HCT116 (cell line): ENCODE measurements at regions not wholly inside any gene's neighbourhood (a gene's known extent, or its start where the extent isn't known, plus 50 kb on each side); places are given as distances from the start of the nearest gene placed in this dataset.
"Not testable (repeated sequence)": the region's sequence is repeated elsewhere in the genome, so short reads cannot be mapped to it uniquely, and the experiment has no call there.

Experiments
- ATAC-seq: fragments of 200-7000 bp; cut with Tn5 transposase; 2 replicates; pipeline ENCODE4 v1.9.1; 2020; ENCODE audit warnings: mild to moderate bottlenecking, moderate library complexity
- BruUV-seq: library from RNA; stranded (reverse); fragments of 400-500 nt; replicated peaks from 2 replicates; lab custom pipeline; 2021; lab: Mats Ljungman, UMichigan
- CTCF ChIA-PET: fragments of 300-600 bp; sonication (Branson Sonifier 250); formaldehyde crosslinking; loops from one replicate; lab custom pipeline; 2021; ENCODE audit warnings: antibody characterized with exemption; lab: Charles Lee
- POLR2A ChIA-PET: fragments of 300-600, 350-600 bp; sonication (Branson Sonifier 250); formaldehyde crosslinking; loops from one replicate; lab custom pipeline; 2021; ENCODE audit warnings: antibody characterized with exemption; lab: Charles Lee
- RAD21 ChIA-PET, 2 experiments: fragments of 300-600 bp; sonication (Branson Sonifier 250); formaldehyde crosslinking; loops; one replicate each; lab custom pipeline; 2023; ENCODE audit warnings: low total read pairs in 2 of 2; ENCODE audit not compliant: uncharacterized antibody in 2 of 2, unreplicated experiment in 2 of 2, low non-redundant PET in 1 of 2; lab: Charles Lee
- DNase-seq: peaks from one replicate; pipeline ENCODE4 v3.0.0-alpha.2; 2010; ENCODE audit warnings: low read depth, low spot score
- H2AFZ ChIP-seq: fragments of 200-600 bp; shearing (Covaris generic), sonication (generic); 2 replicates; pipeline ENCODE4 v1.6.1; 2017; ENCODE audit warnings: low read depth, mixed run types, mixed read lengths, antibody characterized with exemption, low read length; ENCODE audit not compliant: poor library complexity, severe bottlenecking
- H3K27ac ChIP-seq: 2 replicates; pipeline ENCODE4 v1.5.1; 2012; ENCODE audit warnings: low read depth, low read length
- H3K27me3 ChIP-seq: fragments of 200-600 bp; sonication (generic); 2 replicates; pipeline ENCODE4 v1.6.1; 2016; ENCODE audit warnings: mixed run types, low read length, mixed read lengths; ENCODE audit not compliant: insufficient read depth
- H3K36me3 ChIP-seq, 2 experiments: fragments of 200-500 bp in 1 of 2; fragments of 200-600 bp in 1 of 2; sonication (Bioruptor generic) in 1 of 2; sonication (generic) in 1 of 2; 2 replicates each; pipeline versions ENCODE4 v1.5.1 to v1.6.1; 2014 to 2016; ENCODE audit warnings: low read length in 2 of 2, inconsistent platforms in 1 of 2, mixed read lengths in 1 of 2, mixed run types in 1 of 2; ENCODE audit not compliant: insufficient read depth in 2 of 2, control insufficient read depth in 1 of 2
- H3K4me1 ChIP-seq, 2 experiments: fragments of 200-600 bp in 1 of 2; sonication (generic) in 1 of 2; 2 replicates each; pipeline versions ENCODE4 v1.5.1 to v1.6.1; 2012 to 2017; ENCODE audit warnings: low read length in 2 of 2, inconsistent platforms in 1 of 2, mild to moderate bottlenecking in 1 of 2, mixed read lengths in 1 of 2, mixed run types in 1 of 2, moderate library complexity in 1 of 2; ENCODE audit not compliant: insufficient read depth in 2 of 2, control insufficient read depth in 1 of 2
- H3K4me2 ChIP-seq: fragments of 200-600 bp; sonication (generic); 2 replicates; pipeline ENCODE4 v1.6.1; 2017; ENCODE audit warnings: mixed run types, low read length, mixed read lengths
- H3K4me3 ChIP-seq, 2 experiments: fragments of 200-600 bp in 1 of 2; sonication (generic) in 1 of 2; replicated peaks in 1 of 2; 2 replicates each; pipeline ENCODE4 v1.5.1; 2011 to 2016; ENCODE audit warnings: low read length in 2 of 2, control low read depth in 1 of 2, low read depth in 1 of 2, mild to moderate bottlenecking in 1 of 2, mixed read lengths in 1 of 2, mixed run types in 1 of 2
- H3K79me2 ChIP-seq: fragments of 200-600 bp; sonication (generic); 2 replicates; pipeline ENCODE4 v1.6.1; 2017; ENCODE audit warnings: mild to moderate bottlenecking, mixed run types, low read length, moderate library complexity, mixed read lengths; ENCODE audit not compliant: insufficient read depth
- H3K9ac ChIP-seq: fragments of 200-600 bp; sonication (generic); 2 replicates; pipeline ENCODE4 v1.6.1; 2016; ENCODE audit warnings: low read length, mixed read lengths
- H3K9me2 ChIP-seq: fragments of 200-600 bp; sonication (generic), shearing (Covaris generic); 2 replicates; pipeline ENCODE4 v1.6.1; 2017; ENCODE audit warnings: mixed run types, mild to moderate bottlenecking, moderate library complexity; ENCODE audit not compliant: insufficient read depth
- H3K9me3 ChIP-seq, 2 experiments: fragments of 200-500 bp in 1 of 2; fragments of 200-600 bp in 1 of 2; sonication (Bioruptor generic) in 1 of 2; sonication (generic) in 1 of 2; 2 replicates each; pipeline ENCODE4 v1.6.1; 2014 to 2017; ENCODE audit warnings: low read length in 2 of 2, mixed read lengths in 2 of 2, inconsistent platforms in 1 of 2, low read depth in 1 of 2, mild to moderate bottlenecking in 1 of 2, mixed run types in 1 of 2, moderate library complexity in 1 of 2; ENCODE audit not compliant: control insufficient read depth in 1 of 2, insufficient read depth in 1 of 2
- H4K20me1 ChIP-seq: fragments of 200-600 bp; sonication (generic), shearing (Covaris generic); 2 replicates; pipeline ENCODE4 v1.6.1; 2017; ENCODE audit warnings: mixed run types, mild to moderate bottlenecking, moderate library complexity; ENCODE audit not compliant: insufficient read depth
- ATF3 ChIP-seq: IDR thresholded peaks from 2 replicates; pipeline ENCODE4 v1.6.1; 2012
- CBX3 ChIP-seq: IDR thresholded peaks from 2 replicates; pipeline ENCODE4 v1.6.1; 2012; ENCODE audit warnings: low read depth
- CTCF ChIP-seq, 3 experiments: fragments of 200-600 bp in 1 of 3; sonication (generic) in 1 of 3; IDR thresholded peaks in 2 of 3; conservative IDR thresholded peaks in 1 of 3; 2 replicates each; pipeline ENCODE4 v1.5.1; 2012 to 2017; ENCODE audit warnings: low read depth in 2 of 3, low read length in 2 of 3, antibody characterized with exemption in 1 of 3, borderline replicate concordance in 1 of 3, control low read depth in 1 of 3, mild to moderate bottlenecking in 1 of 3, mixed read lengths in 1 of 3, mixed run types in 1 of 3, moderate library complexity in 1 of 3; ENCODE audit not compliant: insufficient read depth in 1 of 3
- EGR1 ChIP-seq: IDR thresholded peaks from 2 replicates; pipeline ENCODE4 v1.6.1; 2012; ENCODE audit warnings: low read depth
- EZH2 ChIP-seq: fragments of 200-600 bp; sonication (generic); IDR thresholded peaks from 2 replicates; pipeline ENCODE4 v1.6.1; 2017; ENCODE audit warnings: antibody characterized with exemption, mixed run types
- EZH2phosphoT487 ChIP-seq: fragments of 200-600 bp; IDR thresholded peaks from 2 replicates; pipeline ENCODE4 v1.6.1; 2018; ENCODE audit warnings: antibody characterized with exemption, borderline replicate concordance
- FOSL1 ChIP-seq: IDR thresholded peaks from 2 replicates; pipeline ENCODE4 v1.6.1; 2012; ENCODE audit warnings: low read depth
- MAX ChIP-seq: IDR thresholded peaks from 2 replicates; pipeline ENCODE4 v1.6.1; 2012
- POLR2AphosphoS5 ChIP-seq: IDR thresholded peaks from 2 replicates; pipeline ENCODE4 v1.6.1; 2011; ENCODE audit warnings: mild to moderate bottlenecking, low read depth, low read length, moderate library complexity
- RAD21 ChIP-seq: IDR thresholded peaks from 2 replicates; pipeline ENCODE4 v1.6.1; 2012; ENCODE audit warnings: low read depth, mild to moderate bottlenecking
- REST ChIP-seq: IDR thresholded peaks from 2 replicates; pipeline ENCODE4 v1.6.1; 2012; ENCODE audit warnings: low read depth
- SP1 ChIP-seq: IDR thresholded peaks from 2 replicates; pipeline ENCODE4 v1.6.1; 2012; ENCODE audit warnings: low read depth
- TCF7L2 ChIP-seq: IDR thresholded peaks from 2 replicates; pipeline ENCODE4 v1.7.0; 2011; ENCODE audit warnings: borderline replicate concordance, inconsistent platforms; ENCODE audit not compliant: insufficient read depth, insufficient read length; ENCODE audit errors: extremely low read depth
- ZNF274 ChIP-seq: fragments of 200-500 bp; sonication (Bioruptor generic); IDR thresholded peaks from 2 replicates; pipeline ENCODE4 v1.6.1; 2014; ENCODE audit warnings: mild to moderate bottlenecking, low read depth, low read length, inconsistent platforms
- intact Hi-C: fragments of 100-400 bp; cut with micrococcal nuclease; formaldehyde crosslinking; loops from 2 replicates; pipeline ENCODE4 v1.10.0; 2022

GRCh38 chr6:130560231-130560630 lies 194.4 kb downstream of the TMEM200A start:
- H3K36me3 ChIP-seq: no peaks in the 10 kb centered on the region
- H3K9me2 ChIP-seq: no peaks in the 10 kb centered on the region
- no peak overlapping the region for H3K9ac ChIP-seq
- TF ChIP-seq TCF7L2 (no peak), ZNF274 (no peak), FOSL1 (no peak), EZH2 (no peak), POLR2AphosphoS5 (no peak), CTCF (IDR thresholded peaks at IDR 0.05 in 2 of 3, conservative IDR thresholded peaks at IDR 0.05 in 1 of 3; ENCODE audit: borderline replicate concordance in 1 of 3, insufficient read depth in 1 of 3, low read depth in 2 of 3, low read length in 2 of 3) (no peak), MAX (no peak), RAD21 (no peak), CBX3 (no peak), EGR1 (no peak), REST (no peak), ATF3 (no peak), SP1 (no peak), EZH2phosphoT487 (no peak)
- POLR2A ChIA-PET: no interaction called here
- intact Hi-C loops: no loop called here
- H3K79me2 ChIP-seq: no peaks in the 10 kb centered on the region
- CTCF ChIA-PET: no interaction called here
- ATAC-seq (no peak), DNase-seq (no peak)
- H4K20me1 ChIP-seq: no peaks in the 10 kb centered on the region
- no TSS peak for BruUV-seq
- peaks cover 0 to 7% of the 10 kb centered on the region in 2 experiments; a peak in 2 of 4 replicates for H3K4me1 ChIP-seq
- no peak overlapping the region for H3K4me2 ChIP-seq
- H2AFZ ChIP-seq: no peak overlapping the region
- H3K27ac ChIP-seq: no peak overlapping the region
- no peak overlapping the region for H3K4me3 ChIP-seq
- no peaks in the 10 kb centered on the region for H3K9me3 ChIP-seq
- no peaks in the 10 kb centered on the region for H3K27me3 ChIP-seq
- RAD21 ChIA-PET: no interaction called here

- BruUV-seq, intact Hi-C loops, H3K4me3 ChIP-seq, H3K9ac ChIP-seq, DNase-seq, CTCF ChIA-PET, H3K9me3 ChIP-seq, RAD21 ChIA-PET, H4K20me1 ChIP-seq, H3K4me1 ChIP-seq, POLR2A ChIA-PET, H2AFZ ChIP-seq, ATAC-seq, H3K36me3 ChIP-seq, H3K9me2 ChIP-seq, H3K27ac ChIP-seq, H3K79me2 ChIP-seq, H3K27me3 ChIP-seq, H3K4me2 ChIP-seq: not testable (repeated sequence)
Measured at GRCh38 chr6:130561159-130561558, 195.3 kb downstream of the TMEM200A start.
